SK-N-MC (cell line): ENCODE measurements at regions not wholly inside any gene's neighbourhood (a gene's known extent, or its start where the extent isn't known, plus 50 kb on each side); places are given as distances from the start of the nearest gene placed in this dataset.

ENCODE experiments used
- EZH2 ChIP-seq: fragments of 200-600 bp; sonication (generic); IDR thresholded peaks from one replicate; pipeline ENCODE4 v1.6.1; 2017; ENCODE audit warnings: antibody characterized with exemption
- POLR2AphosphoS5 ChIP-seq: IDR thresholded peaks from 2 replicates; pipeline ENCODE4 v1.6.1; 2012; ENCODE audit warnings: mild to moderate bottlenecking, low read depth, low read length, borderline replicate concordance

DNA sequence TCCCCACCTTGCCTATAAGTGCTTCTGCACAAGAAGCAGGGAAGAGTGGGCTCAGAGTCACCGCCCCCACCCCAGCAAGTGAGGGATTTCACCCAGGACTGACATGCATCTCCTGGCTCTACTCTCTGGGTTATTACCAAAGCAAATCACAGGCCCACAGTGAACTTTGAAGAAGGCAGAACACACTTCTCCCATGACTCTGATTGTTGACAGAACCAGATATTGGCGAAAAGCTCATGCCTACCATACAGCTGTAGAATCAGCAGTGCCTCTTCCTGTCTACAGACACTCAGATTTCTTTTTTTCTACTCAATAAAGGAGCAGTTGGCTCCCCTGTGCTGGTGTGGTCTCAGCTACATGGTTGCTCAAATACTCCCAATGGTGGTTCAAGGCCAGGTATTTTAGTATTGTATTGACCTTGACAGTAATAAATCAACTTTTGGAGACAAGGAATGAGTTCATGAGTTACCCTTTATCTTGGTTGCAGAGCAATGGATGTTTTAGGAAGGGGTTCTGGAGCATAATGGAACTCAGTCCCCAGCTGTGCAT lies 512.9 kb upstream of the ID2 start:
- TF ChIP-seq EZH2 (no peak), POLR2AphosphoS5 (no peak)
